Lower leg skin (tissue), 3 donors: ENCODE measurements at regions not wholly inside any gene's neighbourhood (a gene's known extent, or its start where the extent isn't known, plus 50 kb on each side); places are given as distances from the start of the nearest gene placed in this dataset.
"Not testable (repeated sequence)": the region's sequence is repeated elsewhere in the genome, so short reads cannot be mapped to it uniquely, and the experiment has no call there.

ENCODE experiments used
- POLR2A ChIP-seq, 2 donors: fragments of 450-650 bp; IDR thresholded peaks; one replicate each; pipeline ENCODE4 v1.6.1; 2016 to 2017; ENCODE audit warnings: antibody characterized with exemption in 2 of 2, mild to moderate bottlenecking in 1 of 2, moderate library complexity in 1 of 2
- TF ChIP-seq, protein P1 (sequence below), 3 donors: fragments of 450-650 bp; IDR thresholded peaks; one replicate each; pipeline ENCODE4 v1.5.1; 2016; ENCODE audit warnings: antibody characterized with exemption in 3 of 3, mild to moderate bottlenecking in 3 of 3, moderate library complexity in 2 of 3

DNA sequence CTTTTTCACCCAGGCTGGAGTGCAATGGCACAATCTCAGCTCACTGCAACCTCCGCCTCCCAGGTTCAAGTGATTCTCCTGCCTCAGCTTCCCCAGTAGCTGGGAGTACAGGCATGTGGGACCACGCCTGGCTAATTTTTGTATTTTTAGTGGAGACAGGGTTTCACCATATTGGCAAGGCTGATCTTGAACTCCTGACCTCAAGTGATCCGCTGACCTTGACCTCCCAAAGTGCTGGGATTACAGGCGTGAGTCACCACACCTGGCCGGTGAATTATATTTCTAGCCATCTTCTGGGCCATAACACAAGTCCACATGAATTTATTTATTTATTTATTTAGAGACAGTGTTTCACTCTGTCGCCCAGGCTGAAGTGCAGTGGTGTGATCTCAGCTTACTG is 105.0 kb upstream of the XPO1 start:
- TF ChIP-seq POLR2A (IDR thresholded peaks at IDR 0.05), result not testable (repeated sequence)
- TF ChIP-seq, protein P1, sequence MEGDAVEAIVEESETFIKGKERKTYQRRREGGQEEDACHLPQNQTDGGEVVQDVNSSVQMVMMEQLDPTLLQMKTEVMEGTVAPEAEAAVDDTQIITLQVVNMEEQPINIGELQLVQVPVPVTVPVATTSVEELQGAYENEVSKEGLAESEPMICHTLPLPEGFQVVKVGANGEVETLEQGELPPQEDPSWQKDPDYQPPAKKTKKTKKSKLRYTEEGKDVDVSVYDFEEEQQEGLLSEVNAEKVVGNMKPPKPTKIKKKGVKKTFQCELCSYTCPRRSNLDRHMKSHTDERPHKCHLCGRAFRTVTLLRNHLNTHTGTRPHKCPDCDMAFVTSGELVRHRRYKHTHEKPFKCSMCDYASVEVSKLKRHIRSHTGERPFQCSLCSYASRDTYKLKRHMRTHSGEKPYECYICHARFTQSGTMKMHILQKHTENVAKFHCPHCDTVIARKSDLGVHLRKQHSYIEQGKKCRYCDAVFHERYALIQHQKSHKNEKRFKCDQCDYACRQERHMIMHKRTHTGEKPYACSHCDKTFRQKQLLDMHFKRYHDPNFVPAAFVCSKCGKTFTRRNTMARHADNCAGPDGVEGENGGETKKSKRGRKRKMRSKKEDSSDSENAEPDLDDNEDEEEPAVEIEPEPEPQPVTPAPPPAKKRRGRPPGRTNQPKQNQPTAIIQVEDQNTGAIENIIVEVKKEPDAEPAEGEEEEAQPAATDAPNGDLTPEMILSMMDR (IDR thresholded peaks at IDR 0.05), result not testable (repeated sequence)
